ENCODE measurements at regions not wholly inside any gene's neighbourhood (a gene's known extent, or its start where the extent isn't known, plus 50 kb on each side); places are given as distances from the start of the nearest gene placed in this dataset.

DNA sequence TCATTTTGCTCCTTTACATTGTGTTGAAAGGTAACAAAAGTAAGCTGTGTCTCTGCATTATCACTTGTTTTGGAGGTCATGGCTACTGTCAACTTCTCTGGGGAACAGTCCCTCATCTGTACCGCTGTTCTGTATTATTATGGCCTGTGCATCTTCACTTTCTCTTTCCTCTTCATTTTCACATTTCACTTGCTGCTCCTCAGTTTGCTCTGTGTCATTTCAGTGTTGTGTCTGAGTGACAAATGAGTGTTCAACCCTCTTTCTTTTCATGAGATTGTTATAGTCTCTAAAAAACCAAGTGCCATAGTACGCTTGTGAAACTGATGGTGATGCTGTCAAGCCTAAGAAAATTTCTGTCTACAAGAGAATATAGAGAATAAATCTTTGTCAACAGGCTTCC is 122.0 kb upstream of the FER start:
- H3K9me3 ChIP-seq (ENCODE audit: low read length), result no peaks in the 10 kb centered on the region
- no peak overlapping the region for H3K4me3 ChIP-seq (ENCODE audit: low read length)
- H3K27ac Mint-ChIP-seq, result peak overlapping the region in 1 of 8 donors; percentile 1
- DNase-seq, result no peak
- H3K27ac ChIP-seq (ENCODE audit: low read depth, low read length), result no peak overlapping the region
- no peaks in the 10 kb centered on the region for H3K36me3 ChIP-seq (ENCODE audit: insufficient read depth, low read length)
- no peaks in the 10 kb centered on the region for H3K27me3 ChIP-seq (ENCODE audit: insufficient read depth, low read length, poor library complexity, severe bottlenecking)
- no peaks in the 10 kb centered on the region for H3K36me3 Mint-ChIP-seq
- H3K27me3 Mint-ChIP-seq, result peaks cover 1 to 3% of the 10 kb centered on the region in 2 donors
- H3K4me1 Mint-ChIP-seq, result no peaks in the 10 kb centered on the region
- no peaks in the 10 kb centered on the region for H3K9me3 Mint-ChIP-seq
- no peak overlapping the region for H3K4me3 Mint-ChIP-seq
- POLR2A ChIA-PET, result no interaction called here
- no peaks in the 10 kb centered on the region for H3K4me1 ChIP-seq (ENCODE audit: insufficient read depth, low read length)
- CTCF ChIA-PET, result no interaction called here

DNA sequence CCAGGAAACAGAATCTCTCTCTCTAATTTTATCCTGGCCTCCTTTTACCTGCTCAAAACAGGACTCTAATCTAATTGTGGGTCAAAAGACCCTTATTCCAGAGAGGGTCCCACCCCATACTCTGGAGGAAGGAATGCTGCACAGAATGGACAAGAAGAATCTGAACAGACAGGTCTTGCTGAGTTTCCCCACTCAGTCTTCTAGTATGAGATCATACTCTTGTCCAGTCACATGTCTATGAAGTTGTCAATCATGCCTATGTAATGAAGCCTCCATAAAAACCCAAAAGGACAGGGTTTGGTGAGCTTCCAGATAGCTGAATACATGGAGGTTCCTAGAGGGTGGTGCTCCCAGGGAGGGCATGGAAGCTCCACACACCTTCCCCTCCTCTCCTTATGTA is 123.9 kb upstream of the FER start:
- ChIA-PET POLR2A (no interaction called here), CTCF (no interaction called here)
- no peaks in the 10 kb centered on the region for H3K4me1 Mint-ChIP-seq
- Histone ChIP-seq H3K9me3 (ENCODE audit: low read length) (no peaks in the 10 kb centered on the region), H3K4me3 (ENCODE audit: low read length) (no peak overlapping the region), H3K27ac (ENCODE audit: low read depth, low read length) (no peak overlapping the region), H3K27me3 (ENCODE audit: insufficient read depth, low read length, poor library complexity, severe bottlenecking) (no peaks in the 10 kb centered on the region), H3K36me3 (ENCODE audit: insufficient read depth, low read length) (no peaks in the 10 kb centered on the region), H3K4me1 (ENCODE audit: insufficient read depth, low read length) (no peaks in the 10 kb centered on the region)
- DNase-seq, result no peak
- H3K27me3 Mint-ChIP-seq, result peaks cover 2 to 3% of the 10 kb centered on the region in 2 donors
- no peaks in the 10 kb centered on the region for H3K36me3 Mint-ChIP-seq
- H3K27ac Mint-ChIP-seq, result no peak overlapping the region
- H3K4me3 Mint-ChIP-seq, result no peak overlapping the region
- peaks cover 0 to 2% (median 0%) of the 10 kb centered on the region in 5 donors for H3K9me3 Mint-ChIP-seq

DNA sequence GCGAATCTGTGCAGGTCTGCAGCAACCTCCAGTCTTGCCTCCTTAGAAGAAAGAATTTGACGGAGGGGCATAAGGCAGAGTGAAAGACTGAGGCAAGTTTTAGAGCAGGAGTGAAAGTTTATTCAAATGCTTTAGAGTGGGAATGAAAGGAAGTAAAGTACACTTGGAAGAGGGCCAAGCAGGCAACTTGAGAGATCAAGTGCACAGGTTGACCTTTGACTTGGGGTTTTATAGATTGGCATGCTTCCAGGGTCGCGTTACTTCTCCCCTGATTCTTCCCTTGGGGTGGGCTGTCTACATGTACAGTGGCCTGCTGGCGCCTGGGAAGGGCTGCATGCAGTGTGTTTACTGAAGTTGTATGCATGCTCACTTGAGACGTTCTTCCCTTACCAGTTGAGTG is 127.2 kb upstream of the FER start:
- CTCF ChIA-PET, result no interaction called here
- POLR2A ChIA-PET, result no interaction called here

DNA sequence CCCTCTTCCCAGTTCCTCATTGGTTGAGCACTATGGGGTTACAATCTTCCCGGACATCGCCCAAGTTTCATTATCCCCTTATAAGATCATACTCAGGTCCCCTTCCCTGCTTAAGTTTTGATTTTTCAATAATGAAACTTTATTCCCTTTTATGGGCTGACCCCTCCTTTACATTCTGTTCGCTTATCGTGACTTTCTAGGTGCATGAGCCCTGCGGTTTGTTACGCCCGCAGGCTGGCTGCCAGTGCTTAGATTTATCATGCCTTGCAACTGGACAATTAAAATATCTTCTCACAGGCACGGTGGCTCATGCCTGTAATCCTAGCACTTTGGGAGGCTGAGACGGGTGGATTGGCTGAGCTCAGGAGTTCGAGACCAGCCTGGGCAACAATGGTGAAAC is 127.9 kb upstream of the FER start:
- Mint-ChIP-seq H3K4me3 (no peak overlapping the region), H3K27ac (no peak overlapping the region), H3K9me3 (peaks cover 0 to 3% (median 1%) of the 10 kb centered on the region in 5 donors), H3K36me3 (no peaks in the 10 kb centered on the region), H3K4me1 (no peaks in the 10 kb centered on the region), H3K27me3 (peaks cover 1 to 23% of the 10 kb centered on the region in 2 donors)
- no peak for DNase-seq
- H3K27me3 ChIP-seq (ENCODE audit: insufficient read depth, low read length, poor library complexity, severe bottlenecking), result no peaks in the 10 kb centered on the region
- CTCF ChIA-PET, result no interaction called here
- no peak overlapping the region for H3K4me3 ChIP-seq (ENCODE audit: low read length)
- H3K9me3 ChIP-seq (ENCODE audit: low read length), result no peaks in the 10 kb centered on the region
- no peak overlapping the region for H3K27ac ChIP-seq (ENCODE audit: low read depth, low read length)
- no peaks in the 10 kb centered on the region for H3K36me3 ChIP-seq (ENCODE audit: insufficient read depth, low read length)
- POLR2A ChIA-PET, result no interaction called here
- no peaks in the 10 kb centered on the region for H3K4me1 ChIP-seq (ENCODE audit: insufficient read depth, low read length)

More for the DNA sequence above, 127.2 kb upstream of the FER start:
- Mint-ChIP-seq H3K9me3 (peaks cover 0 to 3% (median 1%) of the 10 kb centered on the region in 5 donors), H3K27ac (peak overlapping the region in 1 of 8 donors; percentile 46), H3K36me3 (no peaks in the 10 kb centered on the region), H3K4me3 (no peak overlapping the region), H3K27me3 (peaks cover 1 to 22% of the 10 kb centered on the region in 2 donors), H3K4me1 (no peaks in the 10 kb centered on the region)
- H3K27ac ChIP-seq (ENCODE audit: low read depth, low read length), result no peak overlapping the region
- no peak overlapping the region for H3K4me3 ChIP-seq (ENCODE audit: low read length)
- no peaks in the 10 kb centered on the region for H3K4me1 ChIP-seq (ENCODE audit: insufficient read depth, low read length)
- DNase-seq, result no peak
- H3K9me3 ChIP-seq (ENCODE audit: low read length), result no peaks in the 10 kb centered on the region
- H3K27me3 ChIP-seq (ENCODE audit: insufficient read depth, low read length, poor library complexity, severe bottlenecking), result no peaks in the 10 kb centered on the region
- H3K36me3 ChIP-seq (ENCODE audit: insufficient read depth, low read length), result no peaks in the 10 kb centered on the region

DNA sequence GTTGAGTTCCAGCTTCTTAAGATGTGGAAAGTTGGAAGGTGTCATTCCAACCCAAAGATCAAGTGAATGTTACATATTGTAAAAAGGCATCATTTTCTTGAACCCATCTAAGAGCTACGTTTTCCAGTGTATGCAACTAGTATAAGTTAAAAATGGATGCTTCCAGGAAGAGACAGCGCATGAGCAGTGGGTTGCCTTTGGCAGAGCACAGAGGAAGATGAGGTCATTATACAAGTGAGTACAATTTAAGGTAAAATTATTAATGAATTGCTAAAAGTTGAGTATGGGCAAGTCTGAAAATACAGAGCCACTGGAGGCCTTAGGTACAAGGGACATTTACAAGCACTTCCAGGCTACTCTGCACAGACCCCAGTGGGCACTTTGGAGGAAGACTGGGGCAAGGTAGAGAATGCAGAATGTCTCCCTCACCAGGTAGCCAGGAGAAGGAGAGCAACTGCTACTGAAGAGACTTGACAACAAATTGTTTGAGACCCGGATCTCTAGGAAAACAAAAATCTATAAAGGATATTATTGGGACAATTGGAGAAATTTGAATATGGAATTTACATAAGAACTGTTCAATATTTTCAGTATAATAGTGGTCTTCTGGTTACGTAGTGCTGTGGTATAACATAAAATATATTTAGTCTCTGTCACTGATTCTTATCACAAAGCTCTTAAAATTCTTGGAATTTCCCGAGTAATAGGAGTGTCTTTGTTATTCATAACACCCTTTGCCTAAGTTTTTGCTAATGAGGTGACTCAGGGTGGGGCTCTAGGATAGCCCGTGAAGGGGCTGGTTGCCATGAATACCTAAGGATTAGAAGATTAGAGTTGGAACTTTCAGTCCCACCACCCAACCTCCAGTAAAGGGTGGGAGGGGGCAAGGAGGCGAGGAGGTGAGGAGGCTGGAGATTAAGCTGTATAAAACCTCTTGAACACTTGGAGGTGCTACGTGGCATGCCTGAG is 129.9 kb upstream of the FER start:
- Histone ChIP-seq H3K4me1 (ENCODE audit: insufficient read depth, low read length) (no peaks in the 10 kb centered on the region), H3K36me3 (ENCODE audit: insufficient read depth, low read length) (no peaks in the 10 kb centered on the region), H3K9me3 (ENCODE audit: low read length) (no peaks in the 10 kb centered on the region), H3K4me3 (ENCODE audit: low read length) (no peak overlapping the region), H3K27ac (ENCODE audit: low read depth, low read length) (no peak overlapping the region), H3K27me3 (ENCODE audit: insufficient read depth, low read length, poor library complexity, severe bottlenecking) (no peaks in the 10 kb centered on the region)
- no peak for DNase-seq
- Mint-ChIP-seq H3K27ac (no peak overlapping the region), H3K27me3 (peaks cover 2 to 30% of the 10 kb centered on the region in 2 donors), H3K36me3 (no peaks in the 10 kb centered on the region), H3K4me3 (no peak overlapping the region), H3K9me3 (peaks cover 0 to 3% (median 2%) of the 10 kb centered on the region in 5 donors), H3K4me1 (no peaks in the 10 kb centered on the region)
- ChIA-PET CTCF (no interaction called here), POLR2A (no interaction called here)

DNA sequence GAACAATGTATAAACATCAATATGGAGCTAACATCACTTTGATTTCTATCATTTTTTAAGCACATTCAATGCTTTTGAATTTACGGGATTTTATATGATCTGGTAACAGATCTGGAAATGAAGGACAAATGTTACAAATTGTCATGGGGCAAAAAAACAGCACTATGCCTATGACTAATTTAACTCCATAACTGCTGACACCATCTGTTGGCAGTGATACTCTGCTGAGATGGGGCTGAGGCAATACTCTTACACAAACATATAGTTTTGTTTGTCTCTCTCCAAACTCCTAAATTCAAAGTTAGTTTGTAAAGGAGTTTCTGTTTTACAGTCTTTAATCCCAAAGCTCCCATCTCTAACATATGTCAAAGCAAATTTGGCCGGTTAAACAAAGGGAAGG is 132.5 kb upstream of the FER start:
- POLR2A ChIA-PET, result no interaction called here
- CTCF ChIA-PET, result no interaction called here

DNA sequence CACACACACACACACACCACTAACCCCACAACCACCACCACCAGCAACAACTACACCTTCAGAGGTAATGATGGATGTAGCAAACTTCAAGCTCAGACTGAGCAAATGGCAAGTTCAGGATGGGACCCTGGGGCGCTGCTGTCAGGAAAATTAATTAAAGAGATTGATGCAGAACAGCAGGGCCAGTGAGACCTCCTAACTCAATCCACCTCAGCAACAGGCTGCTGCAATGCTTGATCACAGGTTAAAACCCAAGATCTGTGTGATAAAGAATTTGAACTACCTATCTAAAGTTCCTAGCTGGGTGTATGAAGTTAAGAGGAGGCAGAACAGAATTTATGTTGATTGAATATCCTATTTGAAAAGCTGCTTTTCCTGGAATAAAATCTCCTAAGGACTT is 140.3 kb upstream of the FER start:
- no peak for DNase-seq
- POLR2A ChIA-PET, result no interaction called here
- no peak overlapping the region for H3K4me3 ChIP-seq (ENCODE audit: low read length)
- no peaks in the 10 kb centered on the region for H3K36me3 ChIP-seq (ENCODE audit: insufficient read depth, low read length)
- no peaks in the 10 kb centered on the region for H3K9me3 ChIP-seq (ENCODE audit: low read length)
- H3K4me1 ChIP-seq (ENCODE audit: insufficient read depth, low read length), result no peaks in the 10 kb centered on the region
- Mint-ChIP-seq H3K27me3 (peaks cover 3 to 4% of the 10 kb centered on the region in 2 donors), H3K27ac (no peak overlapping the region), H3K36me3 (no peaks in the 10 kb centered on the region), H3K9me3 (peaks cover 0 to 7% (median 3%) of the 10 kb centered on the region in 5 donors), H3K4me1 (peaks cover 2 to 7% (median 4%) of the 10 kb centered on the region in 3 donors), H3K4me3 (no peak overlapping the region)
- CTCF ChIA-PET, result no interaction called here
- H3K27ac ChIP-seq (ENCODE audit: low read depth, low read length), result no peak overlapping the region
- H3K27me3 ChIP-seq (ENCODE audit: insufficient read depth, low read length, poor library complexity, severe bottlenecking), result no peaks in the 10 kb centered on the region

More for the DNA sequence above, 132.5 kb upstream of the FER start:
- H3K4me3 ChIP-seq (ENCODE audit: low read length), result no peak overlapping the region
- H3K9me3 Mint-ChIP-seq, result peaks cover 0 to 8% (median 3%) of the 10 kb centered on the region in 5 donors
- H3K27ac Mint-ChIP-seq, result no peak overlapping the region
- H3K27me3 ChIP-seq (ENCODE audit: insufficient read depth, low read length, poor library complexity, severe bottlenecking), result no peaks in the 10 kb centered on the region
- H3K4me1 Mint-ChIP-seq, result no peaks in the 10 kb centered on the region
- H3K9me3 ChIP-seq (ENCODE audit: low read length), result no peaks in the 10 kb centered on the region
- no peak overlapping the region for H3K27ac ChIP-seq (ENCODE audit: low read depth, low read length)
- no peaks in the 10 kb centered on the region for H3K36me3 ChIP-seq (ENCODE audit: insufficient read depth, low read length)
- DNase-seq, result no peak
- peaks cover 2 to 30% of the 10 kb centered on the region in 2 donors for H3K27me3 Mint-ChIP-seq
- no peak overlapping the region for H3K4me3 Mint-ChIP-seq
- no peaks in the 10 kb centered on the region for H3K4me1 ChIP-seq (ENCODE audit: insufficient read depth, low read length)
- no peaks in the 10 kb centered on the region for H3K36me3 Mint-ChIP-seq

DNA sequence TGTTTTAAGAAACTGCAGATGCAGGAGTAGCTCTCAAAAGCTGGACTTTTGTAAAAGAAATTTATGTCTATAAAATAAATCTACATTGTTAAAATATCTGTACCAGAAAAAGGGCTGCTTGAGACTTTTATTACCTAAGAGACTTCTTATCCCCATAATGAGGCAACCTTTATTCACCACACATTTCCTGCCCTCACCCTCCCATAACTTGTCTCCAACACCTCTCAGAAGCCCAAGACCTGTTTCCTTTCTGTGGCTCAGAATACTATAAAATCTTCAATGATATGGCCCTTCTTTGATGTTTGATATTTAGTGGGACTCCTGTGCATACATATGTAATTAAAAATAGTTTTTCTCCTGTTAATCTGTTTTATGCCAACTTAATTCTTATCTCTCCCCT is 141.5 kb upstream of the FER start:
- Mint-ChIP-seq H3K27me3 (peaks cover under 1 to 3% of the 10 kb centered on the region in 2 donors), H3K36me3 (no peaks in the 10 kb centered on the region)
- CTCF ChIA-PET, result no interaction called here

More for the DNA sequence above, 141.5 kb upstream of the FER start:
- H3K27ac ChIP-seq (ENCODE audit: low read depth, low read length), result no peak overlapping the region
- no peaks in the 10 kb centered on the region for H3K9me3 ChIP-seq (ENCODE audit: low read length)
- no peak overlapping the region for H3K4me3 ChIP-seq (ENCODE audit: low read length)
- no peak for DNase-seq
- no peaks in the 10 kb centered on the region for H3K36me3 ChIP-seq (ENCODE audit: insufficient read depth, low read length)
- H3K27me3 ChIP-seq (ENCODE audit: insufficient read depth, low read length, poor library complexity, severe bottlenecking), result no peaks in the 10 kb centered on the region
- Mint-ChIP-seq H3K27ac (peak overlapping the region in 1 of 8 donors; percentile 14), H3K4me1 (peaks cover 2 to 7% (median 4%) of the 10 kb centered on the region in 3 donors), H3K9me3 (peaks cover 0 to 3% (median 2%) of the 10 kb centered on the region in 5 donors), H3K4me3 (no peak overlapping the region)
- no peaks in the 10 kb centered on the region for H3K4me1 ChIP-seq (ENCODE audit: insufficient read depth, low read length)
- POLR2A ChIA-PET, result no interaction called here

Data from CD8-positive, alpha-beta memory T cell (primary cell).